OCI-LY3 (cell line): ENCODE measurements at regions not wholly inside any gene's neighbourhood (a gene's known extent, or its start where the extent isn't known, plus 50 kb on each side); places are given as distances from the start of the nearest gene placed in this dataset.

Experiments used
- EZH2phosphoT487 ChIP-seq: fragments of 200-600 bp; shearing (Covaris generic); IDR thresholded peaks from 2 replicates; pipeline ENCODE4 v1.6.1; 2018; ENCODE audit warnings: antibody characterized with exemption, mixed run types, low read depth
- TF ChIP-seq, protein P1 (sequence below): fragments of 200-600, 300-600 bp; sonication (generic); IDR thresholded peaks from 2 replicates; pipeline ENCODE4 v1.5.1; 2014; ENCODE audit warnings: antibody characterized with exemption, low read length, low read depth

DNA sequence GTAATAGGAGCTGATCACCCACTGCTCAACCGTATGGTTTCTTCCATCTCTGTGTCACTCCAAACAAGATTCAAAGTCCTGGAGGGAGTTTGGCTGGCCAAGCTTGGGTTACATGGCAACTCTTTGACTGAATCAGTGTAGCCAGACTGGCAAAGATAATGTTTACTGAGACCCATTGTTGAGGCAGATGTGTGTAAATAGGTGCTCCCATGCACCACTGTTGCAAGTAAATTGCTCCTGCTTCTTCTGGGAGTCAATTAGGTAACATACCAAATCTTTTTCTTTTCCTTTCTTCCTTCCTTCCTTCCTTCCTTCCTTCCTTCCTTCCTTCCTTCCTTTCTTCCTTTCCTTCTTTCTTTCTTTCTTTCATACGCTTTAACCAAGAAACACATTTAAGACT, 86.3 kb upstream of the DHX40 start:
- TF ChIP-seq, protein P1, sequence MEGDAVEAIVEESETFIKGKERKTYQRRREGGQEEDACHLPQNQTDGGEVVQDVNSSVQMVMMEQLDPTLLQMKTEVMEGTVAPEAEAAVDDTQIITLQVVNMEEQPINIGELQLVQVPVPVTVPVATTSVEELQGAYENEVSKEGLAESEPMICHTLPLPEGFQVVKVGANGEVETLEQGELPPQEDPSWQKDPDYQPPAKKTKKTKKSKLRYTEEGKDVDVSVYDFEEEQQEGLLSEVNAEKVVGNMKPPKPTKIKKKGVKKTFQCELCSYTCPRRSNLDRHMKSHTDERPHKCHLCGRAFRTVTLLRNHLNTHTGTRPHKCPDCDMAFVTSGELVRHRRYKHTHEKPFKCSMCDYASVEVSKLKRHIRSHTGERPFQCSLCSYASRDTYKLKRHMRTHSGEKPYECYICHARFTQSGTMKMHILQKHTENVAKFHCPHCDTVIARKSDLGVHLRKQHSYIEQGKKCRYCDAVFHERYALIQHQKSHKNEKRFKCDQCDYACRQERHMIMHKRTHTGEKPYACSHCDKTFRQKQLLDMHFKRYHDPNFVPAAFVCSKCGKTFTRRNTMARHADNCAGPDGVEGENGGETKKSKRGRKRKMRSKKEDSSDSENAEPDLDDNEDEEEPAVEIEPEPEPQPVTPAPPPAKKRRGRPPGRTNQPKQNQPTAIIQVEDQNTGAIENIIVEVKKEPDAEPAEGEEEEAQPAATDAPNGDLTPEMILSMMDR: no peak
- TF ChIP-seq EZH2phosphoT487: no peak
